RWPE2 (cell line): ENCODE measurements at regions not wholly inside any gene's neighbourhood (a gene's known extent, or its start where the extent isn't known, plus 50 kb on each side); places are given as distances from the start of the nearest gene placed in this dataset.
A peak's percentile ranks its signal among the peaks of the same experiment; 100 is the strongest.
"Not testable (repeated sequence)": the region's sequence is repeated elsewhere in the genome, so short reads cannot be mapped to it uniquely, and the experiment has no call there.

ENCODE experiments used
- ATAC-seq: fragments of 200-7000 bp; cut with Tn5 transposase; 3 replicates; pipeline ENCODE4 v1.9.1; 2021; ENCODE audit warnings: low read depth
- DNase-seq: peaks from one replicate; pipeline ENCODE4 v3.0.0-alpha.2; 2020; ENCODE audit warnings: low spot score
- H3K27ac ChIP-seq: fragments of 450-650 bp; 2 replicates; pipeline ENCODE4 v1.5.1; 2017; ENCODE audit warnings: mild to moderate bottlenecking; ENCODE audit not compliant: poor library complexity, severe bottlenecking
- H3K27me3 ChIP-seq: fragments of 250-450 bp; sonication (Bioruptor Pico); 2 replicates; pipeline ENCODE4 v1.5.1; 2021; ENCODE audit warnings: mild to moderate bottlenecking, moderate library complexity; ENCODE audit not compliant: insufficient read depth, poor library complexity, severe bottlenecking
- H3K36me3 ChIP-seq: fragments of 250-450 bp; sonication (Bioruptor Pico); 2 replicates; pipeline ENCODE4 v1.5.1; 2020; ENCODE audit warnings: low read depth, mild to moderate bottlenecking, moderate library complexity
- H3K4me1 ChIP-seq: fragments of 250-450 bp; sonication (Bioruptor Pico); 2 replicates; pipeline ENCODE4 v1.5.1; 2021; ENCODE audit warnings: mild to moderate bottlenecking, moderate library complexity; ENCODE audit not compliant: insufficient read depth, poor library complexity, severe bottlenecking
- H3K4me3 ChIP-seq: fragments of 250-450 bp; sonication (Bioruptor Pico); 2 replicates; pipeline ENCODE4 v1.5.1; 2021; ENCODE audit warnings: mild to moderate bottlenecking, moderate library complexity; ENCODE audit not compliant: severe bottlenecking
- H3K9me3 ChIP-seq: fragments of 250-450 bp; sonication (Bioruptor Pico); 2 replicates; pipeline ENCODE4 v1.5.1; 2021; ENCODE audit warnings: mild to moderate bottlenecking, moderate library complexity; ENCODE audit not compliant: severe bottlenecking
- CTCF ChIP-seq: fragments of 450-650 bp; IDR thresholded peaks from one replicate; pipeline ENCODE4 v1.5.1; 2017; ENCODE audit warnings: mild to moderate bottlenecking, moderate library complexity; ENCODE audit not compliant: poor library complexity, severe bottlenecking

- DNase-seq (no peak), ATAC-seq (no peak)
- Histone ChIP-seq H3K27ac (no peak overlapping the region), H3K4me1 (no peaks in the 10 kb centered on the region), H3K36me3 (no peaks in the 10 kb centered on the region), H3K27me3 (no peaks in the 10 kb centered on the region), H3K4me3 (no peak overlapping the region), H3K9me3 (no peaks in the 10 kb centered on the region)
- no peak for TF ChIP-seq CTCF
Measured at GRCh38 chr13:63842102-63842501, 2426.5 kb upstream of the PCDH20 start.

GRCh38 chr13:63840551-63841421 lies 2425.1 kb upstream of the PCDH20 start:
- DNase-seq (no peak), ATAC-seq (no peak)
- no peak overlapping the region for H3K4me3 ChIP-seq
- H3K27me3 ChIP-seq, result no peaks in the 10 kb centered on the region
- no peaks in the 10 kb centered on the region for H3K9me3 ChIP-seq
- no peaks in the 10 kb centered on the region for H3K4me1 ChIP-seq
- no peaks in the 10 kb centered on the region for H3K36me3 ChIP-seq
- no peak overlapping the region for H3K27ac ChIP-seq
- no peak for TF ChIP-seq CTCF

- Histone ChIP-seq H3K4me3 (no peak overlapping the region), H3K4me1 (no peaks in the 10 kb centered on the region), H3K36me3 (no peaks in the 10 kb centered on the region), H3K27ac (no peak overlapping the region), H3K27me3 (no peaks in the 10 kb centered on the region), H3K9me3 (no peaks in the 10 kb centered on the region)
- ATAC-seq, result no peak
- no peak for TF ChIP-seq CTCF
- DNase-seq, result no peak
Measured at GRCh38 chr13:63838366-63839110, 2422.9 kb upstream of the PCDH20 start.

- not testable (repeated sequence) for H3K27ac ChIP-seq, ATAC-seq, H3K27me3 ChIP-seq, DNase-seq, H3K4me1 ChIP-seq, H3K36me3 ChIP-seq, H3K4me3 ChIP-seq, H3K9me3 ChIP-seq
Measured at GRCh38 chr13:63837701-63838100, 2422.1 kb upstream of the PCDH20 start.

GRCh38 chr13:63829609-63830008 lies 2414.0 kb upstream of the PCDH20 start:
- H3K36me3 ChIP-seq, H3K4me3 ChIP-seq, H3K9me3 ChIP-seq, DNase-seq, H3K4me1 ChIP-seq, H3K27me3 ChIP-seq, H3K27ac ChIP-seq: not testable (repeated sequence)
- peak; percentile 72; the same call in 2 of the 3 replicates for ATAC-seq

GRCh38 chr13:63821785-63822184 lies 2406.1 kb upstream of the PCDH20 start:
- H3K9me3 ChIP-seq, DNase-seq, H3K27me3 ChIP-seq, H3K36me3 ChIP-seq, H3K4me3 ChIP-seq, H3K4me1 ChIP-seq, ATAC-seq, H3K27ac ChIP-seq: not testable (repeated sequence)

- not testable (repeated sequence) for H3K4me3 ChIP-seq, DNase-seq, H3K36me3 ChIP-seq, H3K9me3 ChIP-seq, H3K27me3 ChIP-seq, ATAC-seq, H3K4me1 ChIP-seq, H3K27ac ChIP-seq
Measured at GRCh38 chr13:63811428-63812004, 2395.9 kb upstream of the PCDH20 start.

- H3K4me3 ChIP-seq, H3K27ac ChIP-seq, ATAC-seq, H3K27me3 ChIP-seq, DNase-seq, H3K9me3 ChIP-seq, H3K36me3 ChIP-seq, H3K4me1 ChIP-seq: not testable (repeated sequence)
Measured at GRCh38 chr13:63791134-63791533, 2375.5 kb upstream of the PCDH20 start.
